Type B pancreatic cell (in vitro differentiated cells): ENCODE measurements at regions not wholly inside any gene's neighbourhood (a gene's known extent, or its start where the extent isn't known, plus 50 kb on each side); places are given as distances from the start of the nearest gene placed in this dataset.

Source experiments
- DNase-seq: peaks from one replicate; pipeline ENCODE4 v3.0.0; 2021; ENCODE audit warnings: mixed read lengths; ENCODE audit not compliant: unreplicated experiment; ENCODE audit errors: extremely low spot score
- H3K27ac Mint-ChIP-seq: 2 replicates; pipeline ENCODE4 v1.8.0; 2021; ENCODE audit warnings: mild to moderate bottlenecking, mixed read lengths
- H3K27me3 Mint-ChIP-seq: 2 replicates; pipeline ENCODE4 v1.8.0; 2021; ENCODE audit warnings: mixed read lengths
- H3K36me3 Mint-ChIP-seq: 2 replicates; pipeline ENCODE4 v1.8.0; 2021; ENCODE audit warnings: mixed read lengths
- H3K4me1 Mint-ChIP-seq: one replicate; pipeline ENCODE4 v1.8.0; 2021; ENCODE audit warnings: mixed read lengths; ENCODE audit not compliant: unreplicated experiment
- H3K4me3 Mint-ChIP-seq: 2 replicates; pipeline ENCODE4 v1.8.0; 2021; ENCODE audit warnings: mild to moderate bottlenecking, mixed read lengths
- H3K9me3 Mint-ChIP-seq: 2 replicates; pipeline ENCODE4 v1.8.0; 2021; ENCODE audit warnings: mixed read lengths
- CTCF ChIP-seq: fragments of 200-600 bp; sonication (generic); conservative IDR thresholded peaks from 2 replicates; pipeline ENCODE4 v1.5.0; 2021; ENCODE audit warnings: antibody characterized with exemption, mild to moderate bottlenecking

- Mint-ChIP-seq H3K4me1 (peaks cover 5% of the 10 kb centered on the region), H3K4me3 (no peak overlapping the region), H3K27ac (no peak overlapping the region), H3K9me3 (no peaks in the 10 kb centered on the region), H3K27me3 (no peaks in the 10 kb centered on the region), H3K36me3 (no peaks in the 10 kb centered on the region)
- TF ChIP-seq CTCF = no peak
- DNase-seq = no peak
Measured at GRCh38 chr3:56966509-56966908, 94.0 kb upstream of the SPATA12 start.

GRCh38 chr3:56966104-56966503 lies 94.4 kb upstream of the SPATA12 start:
- Mint-ChIP-seq H3K4me1 (peaks cover 5% of the 10 kb centered on the region), H3K36me3 (no peaks in the 10 kb centered on the region), H3K27me3 (no peaks in the 10 kb centered on the region), H3K4me3 (no peak overlapping the region), H3K27ac (no peak overlapping the region), H3K9me3 (no peaks in the 10 kb centered on the region)
- no peak for DNase-seq
- TF ChIP-seq CTCF = no peak

DNA sequence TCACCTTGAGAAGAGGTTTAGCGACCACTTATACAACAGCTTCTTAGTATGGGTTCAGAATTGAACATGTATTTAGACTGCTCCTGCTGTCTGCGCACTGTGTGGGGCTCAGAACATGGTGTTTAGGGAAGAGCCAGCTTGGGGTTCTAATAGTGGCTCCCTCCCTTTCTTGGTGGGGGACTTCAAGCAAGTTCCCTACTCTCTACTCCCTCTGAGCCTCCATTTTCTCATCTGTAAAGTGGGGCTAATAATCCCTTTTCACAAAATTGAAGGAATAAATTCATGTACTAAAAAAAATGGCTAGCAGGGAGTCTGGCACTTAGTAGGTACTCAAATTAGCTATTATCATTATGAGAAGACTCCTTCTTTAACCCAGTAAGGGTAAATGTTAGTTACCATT lies 97.5 kb upstream of the SPATA12 start:
- no peaks in the 10 kb centered on the region for H3K9me3 Mint-ChIP-seq
- TF ChIP-seq CTCF = no peak
- H3K4me3 Mint-ChIP-seq = no peak overlapping the region
- H3K27ac Mint-ChIP-seq = no peak overlapping the region
- no peaks in the 10 kb centered on the region for H3K27me3 Mint-ChIP-seq
- peaks cover 15% of the 10 kb centered on the region for H3K4me1 Mint-ChIP-seq
- H3K36me3 Mint-ChIP-seq = no peaks in the 10 kb centered on the region
- no peak for DNase-seq

- TF ChIP-seq CTCF = no peak
- Mint-ChIP-seq H3K36me3 (peaks cover 3% of the 10 kb centered on the region), H3K4me3 (no peak overlapping the region), H3K27me3 (no peaks in the 10 kb centered on the region), H3K9me3 (no peaks in the 10 kb centered on the region), H3K4me1 (peaks cover 15% of the 10 kb centered on the region), H3K27ac (no peak overlapping the region)
- DNase-seq = no peak
Measured at GRCh38 chr3:56962206-56962605, 98.3 kb upstream of the SPATA12 start.

DNA sequence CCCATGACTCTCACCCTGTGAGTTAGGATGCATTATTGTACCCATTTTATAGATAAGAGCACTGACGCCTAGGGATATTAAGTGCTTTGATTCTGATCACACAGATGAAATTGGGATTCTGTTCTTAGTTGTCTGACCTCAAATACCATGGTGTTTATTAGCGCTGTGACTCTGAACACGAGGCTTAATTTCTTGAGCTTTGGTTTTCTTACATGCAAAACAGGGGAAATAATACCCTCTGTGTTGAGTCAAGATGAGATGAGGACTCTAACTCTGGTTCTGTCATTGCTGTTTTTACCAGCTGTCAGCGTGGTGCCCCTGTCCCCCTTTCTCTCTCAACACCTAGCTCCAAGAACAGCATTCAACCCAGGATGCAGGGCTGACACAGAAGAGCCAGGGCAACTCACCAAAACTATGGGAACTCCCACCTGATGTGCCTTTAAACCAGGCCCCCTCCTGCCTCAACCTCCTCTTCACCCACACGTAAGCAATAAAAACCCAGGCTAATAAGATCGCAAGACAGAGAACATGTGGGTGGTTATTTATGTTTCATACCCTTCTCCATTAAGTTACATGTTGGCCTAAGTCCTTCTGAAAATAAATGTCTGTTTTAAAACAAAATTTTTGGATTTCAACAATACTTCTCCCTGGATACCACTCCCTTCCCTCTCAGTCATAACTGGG lies 100.1 kb upstream of the SPATA12 start:
- H3K36me3 Mint-ChIP-seq = peaks cover 3% of the 10 kb centered on the region
- no peak overlapping the region for H3K27ac Mint-ChIP-seq
- DNase-seq = no peak
- H3K4me3 Mint-ChIP-seq = no peak overlapping the region
- TF ChIP-seq CTCF = no peak
- no peaks in the 10 kb centered on the region for H3K27me3 Mint-ChIP-seq
- H3K4me1 Mint-ChIP-seq = peaks cover 19% of the 10 kb centered on the region
- H3K9me3 Mint-ChIP-seq = no peaks in the 10 kb centered on the region

GRCh38 chr3:56958879-56959278 lies 101.6 kb upstream of the SPATA12 start:
- Mint-ChIP-seq H3K27ac (no peak overlapping the region), H3K36me3 (peaks cover 3% of the 10 kb centered on the region), H3K27me3 (no peaks in the 10 kb centered on the region), H3K4me1 (peaks cover 20% of the 10 kb centered on the region), H3K9me3 (no peaks in the 10 kb centered on the region), H3K4me3 (no peak overlapping the region)
- no peak for TF ChIP-seq CTCF
- no peak for DNase-seq
